Esophagus muscularis mucosa (tissue), 4 donors: ENCODE measurements at regions not wholly inside any gene's neighbourhood (a gene's known extent, or its start where the extent isn't known, plus 50 kb on each side); places are given as distances from the start of the nearest gene placed in this dataset.

Experiments used
- DNase-seq: peaks from one replicate; pipeline ENCODE4 v3.0.0-alpha.2; 2017; ENCODE audit errors: extremely low spot score
- H3K27ac ChIP-seq, 4 donors: fragments of 200-600 bp; sonication (generic); replicated peaks in 1 of 4; 1 replicate in 3 of 4; 2 replicates in 1 of 4; pipeline ENCODE4 v1.5.1; 2016 to 2019; ENCODE audit warnings: mild to moderate bottlenecking in 1 of 4
- H3K27me3 ChIP-seq, 4 donors: fragments of 200-600 bp; sonication (generic); one replicate each; pipeline versions ENCODE4 v1.5.1 to v1.6.0; 2016 to 2019
- H3K36me3 ChIP-seq, 4 donors: fragments of 200-600 bp; sonication (generic); one replicate each; pipeline ENCODE4 v1.5.1; 2016 to 2019
- H3K4me1 ChIP-seq, 4 donors: fragments of 200-600 bp; sonication (generic); one replicate each; pipeline ENCODE4 v1.5.1; 2016 to 2019
- H3K4me3 ChIP-seq, 4 donors: fragments of 200-600 bp; sonication (generic); 1 replicate in 2 of 4; 2 replicates in 2 of 4; pipeline ENCODE4 v1.5.1; 2016 to 2019; ENCODE audit warnings: mild to moderate bottlenecking in 4 of 4, moderate library complexity in 1 of 4
- H3K9me3 ChIP-seq, 4 donors: fragments of 200-600 bp; sonication (generic); 1 replicate in 3 of 4; 2 replicates in 1 of 4; pipeline ENCODE4 v1.5.1; 2016 to 2019
- EP300 ChIP-seq: sonication (generic); formaldehyde crosslinking; IDR thresholded peaks from one replicate; pipeline ENCODE4 v1.6.1; 2017; ENCODE audit warnings: antibody characterized with exemption
- POLR2A ChIP-seq: fragments of 450-650 bp; IDR thresholded peaks from one replicate; pipeline ENCODE4 v1.6.1; 2017; ENCODE audit warnings: antibody characterized with exemption, moderate library complexity, mild to moderate bottlenecking, low read depth
- POLR2AphosphoS5 ChIP-seq, 2 donors: sonication (generic); formaldehyde crosslinking; IDR thresholded peaks; one replicate each; pipeline ENCODE4 v1.6.1; 2017; ENCODE audit warnings: antibody characterized with exemption in 2 of 2
- WGBS: methylation state at CpG from one replicate; pipeline ENCODE4 v1.1.5; 2018; 5-methylcytosine and 5-hydroxymethylcytosine counted together
- intact Hi-C: fragments of 100-400 bp; cut with DNase I; formaldehyde crosslinking; loops from one replicate; pipeline ENCODE4 v1.15.1; 2023
- TF ChIP-seq, protein P1 (sequence below), 3 experiments: fragments of 200-600 bp in 2 of 3; fragments of 450-650 bp in 1 of 3; sonication (generic) in 2 of 3; IDR thresholded peaks; one replicate each; pipeline ENCODE4 v1.5.1; 2017 to 2019; ENCODE audit warnings: antibody characterized with exemption in 3 of 3, mild to moderate bottlenecking in 2 of 3, moderate library complexity in 1 of 3

DNA sequence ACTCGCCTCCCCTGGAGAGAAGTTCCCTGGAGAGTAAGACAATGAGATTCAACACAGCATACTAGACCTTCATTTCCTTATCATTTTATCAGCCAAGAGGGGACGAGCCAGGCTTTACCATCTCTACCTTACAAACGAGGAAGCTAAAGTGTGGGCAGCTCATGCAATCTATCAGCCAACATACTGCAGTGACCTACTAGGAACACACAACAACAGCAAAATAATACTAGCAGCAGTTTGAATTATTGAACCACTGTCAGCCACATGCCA is 60.0 kb upstream of the TEX51 start:
- Histone ChIP-seq H3K4me1 (peaks cover 0 to 3% (median 0%) of the 10 kb centered on the region in 4 donors), H3K4me3 (no peak overlapping the region), H3K27ac (no peak overlapping the region), H3K36me3 (no peaks in the 10 kb centered on the region), H3K9me3 (no peaks in the 10 kb centered on the region), H3K27me3 (no peaks in the 10 kb centered on the region)
- TF ChIP-seq EP300, result no peak
- TF ChIP-seq POLR2AphosphoS5 (IDR thresholded peaks at IDR 0.05), result no peak
- TF ChIP-seq POLR2A, result no peak
- TF ChIP-seq, protein P1, sequence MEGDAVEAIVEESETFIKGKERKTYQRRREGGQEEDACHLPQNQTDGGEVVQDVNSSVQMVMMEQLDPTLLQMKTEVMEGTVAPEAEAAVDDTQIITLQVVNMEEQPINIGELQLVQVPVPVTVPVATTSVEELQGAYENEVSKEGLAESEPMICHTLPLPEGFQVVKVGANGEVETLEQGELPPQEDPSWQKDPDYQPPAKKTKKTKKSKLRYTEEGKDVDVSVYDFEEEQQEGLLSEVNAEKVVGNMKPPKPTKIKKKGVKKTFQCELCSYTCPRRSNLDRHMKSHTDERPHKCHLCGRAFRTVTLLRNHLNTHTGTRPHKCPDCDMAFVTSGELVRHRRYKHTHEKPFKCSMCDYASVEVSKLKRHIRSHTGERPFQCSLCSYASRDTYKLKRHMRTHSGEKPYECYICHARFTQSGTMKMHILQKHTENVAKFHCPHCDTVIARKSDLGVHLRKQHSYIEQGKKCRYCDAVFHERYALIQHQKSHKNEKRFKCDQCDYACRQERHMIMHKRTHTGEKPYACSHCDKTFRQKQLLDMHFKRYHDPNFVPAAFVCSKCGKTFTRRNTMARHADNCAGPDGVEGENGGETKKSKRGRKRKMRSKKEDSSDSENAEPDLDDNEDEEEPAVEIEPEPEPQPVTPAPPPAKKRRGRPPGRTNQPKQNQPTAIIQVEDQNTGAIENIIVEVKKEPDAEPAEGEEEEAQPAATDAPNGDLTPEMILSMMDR (IDR thresholded peaks at IDR 0.05), result no peak
- intact Hi-C loops, result no loop called here
- WGBS, result 26% methylated on average over 3 of the region's 3 CpGs
- no peak for DNase-seq

DNA sequence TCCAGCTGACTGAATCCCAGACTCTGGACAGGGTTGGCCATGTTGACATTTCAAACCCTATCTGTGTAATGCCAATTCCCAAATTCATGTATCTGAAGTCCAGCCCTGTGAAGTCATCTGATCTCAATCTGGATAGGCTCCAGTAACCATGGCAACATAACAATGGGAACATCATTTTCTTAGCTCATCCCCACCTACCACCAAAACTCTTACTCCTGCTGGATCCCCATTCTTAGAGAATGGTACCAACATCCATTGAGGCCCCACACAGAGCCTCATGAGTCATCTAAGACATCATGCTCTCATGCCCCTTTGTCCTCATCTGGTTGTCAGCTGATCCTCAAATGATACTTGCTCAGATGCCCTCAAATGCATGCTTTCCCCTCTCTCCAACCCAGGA is 58.9 kb upstream of the TEX51 start:
- Histone ChIP-seq H3K4me3 (no peak overlapping the region), H3K27me3 (no peaks in the 10 kb centered on the region), H3K9me3 (no peaks in the 10 kb centered on the region), H3K27ac (no peak overlapping the region), H3K4me1 (peaks cover 0 to 3% (median 0%) of the 10 kb centered on the region in 4 donors), H3K36me3 (no peaks in the 10 kb centered on the region)
- no peak for TF ChIP-seq EP300
- TF ChIP-seq POLR2AphosphoS5 (IDR thresholded peaks at IDR 0.05), result no peak
- no peak for TF ChIP-seq POLR2A
- TF ChIP-seq, protein P1 (IDR thresholded peaks at IDR 0.05), result no peak
- intact Hi-C loops, result no loop called here
- peak; percentile 77 for DNase-seq

DNA sequence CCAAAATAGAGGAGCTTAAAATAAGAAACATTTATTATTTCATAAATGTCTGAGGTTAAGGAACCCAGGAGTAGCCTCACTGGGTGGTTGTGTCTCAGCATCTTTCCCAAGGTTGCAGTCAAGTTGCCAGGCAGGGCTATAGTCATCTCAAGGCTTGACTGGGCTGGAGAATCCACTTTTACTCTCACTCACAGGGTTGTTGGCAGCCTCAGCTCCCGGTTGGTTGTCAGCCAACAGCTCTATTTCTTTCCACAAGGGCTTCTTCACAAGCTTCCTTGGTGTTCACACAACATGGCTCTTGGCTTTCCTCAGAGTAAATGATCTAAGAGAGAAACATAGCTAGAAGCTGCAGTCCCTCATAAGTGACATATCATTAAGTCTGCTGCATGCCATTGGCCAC is 55.6 kb upstream of the TEX51 start:
- DNase-seq, result peak; percentile 72
- intact Hi-C loops, result no loop called here
- WGBS, result 55% methylated on average over 1 of the region's 1 CpG
- Histone ChIP-seq H3K4me1 (peaks cover 0 to 3% (median 0%) of the 10 kb centered on the region in 4 donors), H3K4me3 (no peak overlapping the region), H3K9me3 (no peaks in the 10 kb centered on the region), H3K36me3 (no peaks in the 10 kb centered on the region), H3K27ac (no peak overlapping the region), H3K27me3 (no peaks in the 10 kb centered on the region)
- TF ChIP-seq POLR2A, result no peak
- no peak for TF ChIP-seq POLR2AphosphoS5 (IDR thresholded peaks at IDR 0.05)
- TF ChIP-seq, protein P1 (IDR thresholded peaks at IDR 0.05), result no peak
- TF ChIP-seq EP300, result no peak

DNA sequence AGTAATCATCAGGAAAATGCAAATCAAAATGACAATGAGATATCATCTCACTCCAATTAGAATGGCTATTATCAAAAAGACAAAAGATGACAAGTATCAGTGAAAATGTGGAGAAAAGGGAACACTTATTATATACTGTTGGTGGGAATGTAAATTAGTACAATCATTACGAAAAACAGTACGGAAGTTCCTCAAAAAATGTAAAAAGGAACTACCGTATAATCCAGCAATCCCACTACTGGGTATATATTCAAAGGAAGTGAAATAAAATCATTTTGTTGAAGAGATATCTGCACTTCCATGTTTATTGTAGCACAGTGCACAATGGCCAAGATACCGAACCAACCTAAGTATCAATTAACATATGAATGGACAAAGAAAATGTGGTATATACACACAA is 52.4 kb upstream of the TEX51 start:
- no peak for DNase-seq
- no peaks in the 10 kb centered on the region for H3K27me3 ChIP-seq
- no peak overlapping the region for H3K4me3 ChIP-seq
- TF ChIP-seq EP300 (no peak), POLR2AphosphoS5 (IDR thresholded peaks at IDR 0.05) (no peak), POLR2A (no peak)
- TF ChIP-seq, protein P1 (IDR thresholded peaks at IDR 0.05), result no peak
- H3K36me3 ChIP-seq, result no peaks in the 10 kb centered on the region
- 81% methylated on average over 4 of the region's 4 CpGs for WGBS
- H3K9me3 ChIP-seq, result no peaks in the 10 kb centered on the region
- no peak overlapping the region for H3K27ac ChIP-seq
- no peaks in the 10 kb centered on the region for H3K4me1 ChIP-seq
- intact Hi-C loops, result no loop called here
